OCI-M2 (cell line): ENCODE measurements at regions not wholly inside any gene's neighbourhood (a gene's known extent, or its start where the extent isn't known, plus 50 kb on each side); places are given as distances from the start of the nearest gene placed in this dataset.
"Not testable (repeated sequence)": the region's sequence is repeated elsewhere in the genome, so short reads cannot be mapped to it uniquely, and the experiment has no call there.

Experiments
- DNase-seq: peaks from one replicate; lab custom pipeline; 2025; ENCODE audit not compliant: unreplicated experiment; lab: John Stamatoyannopoulos, UW

DNA sequence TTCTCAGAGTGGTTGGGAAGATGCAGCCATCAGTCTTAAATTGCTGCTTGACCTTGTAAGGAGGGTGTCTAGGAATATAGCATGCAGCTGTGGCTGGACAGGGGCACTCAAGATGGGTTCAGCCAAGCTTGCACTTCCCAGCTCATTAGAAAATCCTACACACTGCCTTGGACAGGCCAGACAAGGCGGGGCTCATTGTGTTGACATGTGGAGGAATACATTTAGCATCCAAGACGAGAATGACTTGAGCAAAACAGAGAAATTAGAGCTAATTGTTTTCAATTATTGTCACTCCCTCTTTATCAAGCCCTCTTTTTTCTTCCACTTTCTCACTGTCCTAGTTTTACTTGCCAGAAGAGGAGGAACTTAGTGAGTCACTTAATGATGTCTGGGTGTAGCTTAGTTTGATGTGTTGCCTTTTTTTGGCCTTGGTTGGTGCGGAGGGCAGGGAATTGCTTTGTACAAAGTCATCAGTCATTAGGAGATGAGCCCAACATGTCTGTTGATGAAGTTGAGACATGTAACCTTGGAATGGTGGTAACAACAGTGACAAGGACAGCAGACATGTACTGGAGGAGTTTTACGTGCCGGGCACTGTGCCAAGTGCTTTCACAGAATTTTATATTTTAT, 1219.3 kb upstream of the WWC1 start:
- DNase-seq: no peak

DNA sequence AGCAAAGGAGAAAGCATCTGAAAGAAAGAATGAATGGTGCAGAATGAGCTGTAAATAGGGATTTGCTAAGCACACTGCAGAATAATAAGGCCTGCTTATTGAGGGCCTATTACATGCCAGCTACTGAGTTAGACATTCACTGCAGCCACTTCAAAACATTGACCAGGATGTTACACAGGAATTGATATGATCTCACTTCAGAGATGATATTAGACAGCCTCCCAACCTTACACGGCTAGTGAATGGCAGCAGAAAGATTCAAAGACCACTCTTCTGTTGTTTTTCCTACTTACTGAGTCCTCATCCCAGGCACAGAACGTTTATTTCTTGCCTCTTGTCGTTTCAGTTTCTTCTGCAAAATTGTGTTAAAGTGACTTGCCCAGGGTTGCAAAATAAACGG, 1209.9 kb upstream of the WWC1 start:
- no peak for DNase-seq

DNA sequence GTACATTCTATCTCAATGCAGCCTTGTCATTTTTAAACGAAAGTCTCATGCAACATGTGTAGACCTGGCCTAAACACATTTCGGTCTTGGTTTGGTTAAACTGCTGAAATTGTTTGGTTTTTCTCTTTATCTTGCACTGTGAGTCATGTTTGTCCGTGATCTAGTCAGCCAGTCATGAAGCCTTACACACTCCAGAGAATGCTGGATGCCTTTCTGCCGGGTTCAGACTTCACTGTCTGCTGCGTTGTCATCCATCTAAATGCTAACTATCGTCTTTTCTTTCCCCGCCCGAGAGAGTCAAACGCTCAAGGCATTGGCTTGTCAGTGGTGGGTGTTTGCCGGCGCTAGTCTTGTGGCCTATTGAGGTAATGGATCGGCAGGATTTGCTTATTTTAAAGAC, 1194.6 kb upstream of the WWC1 start:
- DNase-seq: no peak

DNA sequence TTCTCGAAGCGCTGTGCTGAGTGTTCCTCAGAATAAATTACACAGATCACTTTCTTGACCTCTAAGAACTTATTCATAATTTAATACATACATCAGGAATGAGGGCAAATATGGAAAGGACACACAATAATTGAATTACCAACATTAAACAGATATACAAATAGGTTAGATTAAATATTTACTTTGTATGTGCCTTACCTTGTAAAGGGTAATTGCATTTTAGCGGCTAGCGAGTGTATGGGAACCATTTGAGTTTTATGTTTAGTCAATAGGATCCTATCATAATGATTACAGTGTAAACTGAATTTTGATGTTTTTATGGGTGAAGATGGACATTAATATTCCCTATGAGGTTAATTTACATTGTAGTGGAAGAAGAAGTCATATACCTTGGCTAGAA, 1187.1 kb upstream of the WWC1 start:
- DNase-seq: no peak

DNA sequence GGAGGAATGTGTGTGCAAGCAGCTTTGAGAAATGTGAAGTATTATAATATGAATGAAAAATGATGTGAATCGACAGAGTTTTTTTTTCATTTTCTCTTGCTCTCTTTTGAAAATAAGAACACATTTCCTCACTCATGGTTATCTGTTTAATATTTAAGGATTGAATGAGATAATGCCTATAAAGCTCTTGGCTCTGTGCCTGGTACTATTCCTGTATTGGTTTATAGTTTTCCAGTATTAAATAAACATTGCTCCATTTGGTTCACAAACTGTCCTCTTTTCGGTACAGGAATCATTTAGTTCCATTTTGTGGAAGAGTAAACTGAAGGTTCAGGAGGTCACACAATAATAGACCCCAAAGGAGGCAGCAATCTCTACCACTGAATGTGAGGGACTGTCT, 1185.5 kb upstream of the WWC1 start:
- DNase-seq: no peak

DNA sequence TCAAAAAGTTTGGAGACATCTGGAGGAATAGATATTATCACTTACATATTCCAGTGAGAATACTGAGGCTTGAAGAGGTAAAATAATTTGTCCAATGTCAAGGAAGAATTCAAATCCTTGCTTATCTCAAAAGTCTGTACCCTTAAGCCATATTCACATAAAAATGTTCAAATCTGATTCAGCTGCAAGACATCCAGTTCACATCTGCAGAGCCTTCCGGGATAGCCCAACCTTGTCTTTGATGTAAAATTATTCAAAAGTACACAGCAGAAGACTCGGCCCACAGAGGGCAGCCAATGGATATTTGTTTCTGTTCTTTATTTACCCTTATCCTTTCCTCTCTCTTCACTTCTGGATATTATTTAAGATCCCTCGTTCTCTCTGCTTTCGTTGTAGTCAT, 1183.8 kb upstream of the WWC1 start:
- DNase-seq: no peak

DNA sequence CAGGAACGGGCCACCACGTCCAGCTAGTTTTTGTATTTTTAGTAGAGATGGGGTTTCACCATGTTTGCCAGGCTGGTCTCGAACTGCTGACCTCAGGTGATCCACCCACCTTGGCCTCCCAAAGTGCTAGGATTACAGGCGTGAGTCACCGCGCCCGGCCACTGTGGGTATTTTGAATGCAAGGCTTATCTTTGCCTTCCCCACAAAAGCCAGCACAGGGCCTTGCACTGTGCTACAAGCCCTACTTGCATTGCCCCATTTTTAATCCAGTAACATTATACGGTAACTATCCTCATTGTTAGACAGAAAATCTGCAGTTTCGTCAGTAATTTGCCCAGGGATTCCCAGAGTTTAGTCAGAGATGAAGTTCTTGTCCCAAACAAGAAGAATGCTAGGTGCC, 1183.2 kb upstream of the WWC1 start:
- not testable (repeated sequence) for DNase-seq

DNA sequence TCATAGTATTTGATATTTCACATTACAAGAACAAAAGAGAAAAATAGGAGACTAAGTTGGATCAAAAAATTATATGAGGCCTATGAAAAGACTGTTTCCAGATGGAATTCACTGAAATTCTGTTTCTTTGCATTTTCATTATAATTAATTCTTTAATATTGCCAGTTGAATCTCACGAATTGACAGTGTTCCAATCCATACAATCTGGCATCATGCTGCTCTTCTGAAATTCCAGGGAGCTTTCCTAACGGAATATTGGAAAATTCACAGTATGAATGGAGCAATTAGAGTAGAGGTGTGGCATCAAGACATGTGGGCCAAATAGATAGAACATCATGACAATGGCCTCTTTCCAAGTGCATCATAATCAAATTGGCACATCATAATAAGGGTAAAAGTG, 1178.9 kb upstream of the WWC1 start:
- DNase-seq: no peak

DNA sequence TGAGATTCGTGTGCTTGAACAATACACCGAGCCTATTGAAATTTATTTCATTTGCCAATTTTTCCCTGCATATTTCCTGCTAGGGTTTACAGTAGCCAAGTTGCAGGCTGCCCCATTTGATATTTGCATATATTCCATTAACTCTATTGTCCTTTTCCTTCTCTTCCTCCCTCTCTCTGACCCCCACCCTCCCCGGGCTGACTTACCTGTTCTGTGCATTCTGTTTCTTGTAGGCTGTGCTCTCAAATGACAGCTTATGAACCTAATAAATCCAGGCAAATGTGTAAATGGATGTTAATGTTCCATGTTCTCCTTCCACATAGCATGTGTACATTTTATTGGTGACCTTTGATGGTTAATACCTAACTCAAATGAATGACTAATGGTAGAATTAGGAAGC, 1169.2 kb upstream of the WWC1 start:
- DNase-seq: no peak

DNA sequence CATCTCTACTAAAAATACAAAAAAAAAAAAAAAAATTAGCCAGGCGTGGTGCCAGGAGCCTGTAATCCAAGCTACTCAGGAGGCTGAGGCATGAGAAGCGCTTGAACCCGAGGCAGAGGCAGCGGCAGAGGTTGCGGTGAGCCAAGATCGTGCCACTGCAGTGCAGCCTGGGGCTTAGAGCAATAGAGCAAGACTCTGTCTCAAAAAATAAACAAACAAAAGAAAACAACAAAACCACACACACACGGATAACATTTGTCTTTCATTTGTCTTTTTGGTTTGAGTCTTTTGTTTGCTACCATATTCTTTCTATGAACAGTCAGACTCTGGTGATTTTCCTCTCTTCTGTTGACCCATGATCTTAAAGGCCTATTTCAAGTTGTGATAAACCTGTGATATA, 1168.3 kb upstream of the WWC1 start:
- no peak for DNase-seq

DNA sequence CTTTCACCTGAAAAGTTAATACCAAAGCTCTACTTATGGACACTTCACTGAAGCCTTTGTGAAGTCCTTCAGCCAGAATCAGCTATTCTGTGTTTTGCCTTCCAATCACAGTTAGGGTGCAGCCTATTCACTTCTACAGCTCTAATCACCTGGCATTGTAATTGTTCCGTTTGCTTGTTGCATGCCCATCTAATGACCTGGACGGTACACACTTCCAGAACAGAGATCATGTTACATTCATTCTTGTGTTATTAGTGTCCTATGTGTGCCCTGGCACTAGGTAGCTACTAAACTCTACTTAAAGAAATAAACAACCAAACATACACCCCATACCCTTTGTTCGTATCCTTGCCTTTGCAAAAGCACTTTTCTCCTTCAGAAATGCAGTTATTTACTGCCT, 1162.9 kb upstream of the WWC1 start:
- no peak for DNase-seq

DNA sequence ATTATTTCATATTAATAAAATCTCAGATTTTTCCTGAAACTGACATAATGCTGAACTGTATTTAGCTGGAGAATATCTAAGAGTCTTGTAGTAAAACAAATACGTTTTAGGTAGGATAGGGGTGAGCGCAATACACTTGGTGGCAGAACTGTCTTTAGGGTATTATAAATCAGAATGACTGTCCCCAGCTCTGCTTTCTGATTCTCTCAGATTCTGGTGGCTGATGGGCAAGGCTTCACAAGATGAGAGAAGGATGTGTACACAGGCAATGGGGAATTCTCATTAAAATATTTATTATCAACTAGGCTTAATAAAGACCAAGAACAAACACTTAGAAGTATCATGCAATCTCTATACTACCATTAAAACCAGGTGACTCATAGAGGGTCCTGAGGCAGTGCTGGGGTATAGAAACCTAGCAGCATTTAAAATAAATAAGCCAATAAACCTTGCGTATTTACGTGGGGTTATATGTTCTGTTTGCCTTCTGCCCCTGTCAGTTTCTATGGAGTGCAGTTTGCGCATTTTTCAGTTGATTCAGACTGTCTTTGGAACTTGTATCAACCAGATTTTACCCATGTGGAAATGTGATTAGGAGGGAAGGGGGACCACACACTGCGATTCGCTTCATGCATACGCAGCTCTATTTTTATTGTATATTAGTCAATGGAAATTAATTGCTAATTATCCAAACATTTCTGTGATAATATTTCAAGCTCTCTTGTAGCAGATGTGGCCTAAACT, 1150.7 kb upstream of the WWC1 start:
- DNase-seq: no peak

DNA sequence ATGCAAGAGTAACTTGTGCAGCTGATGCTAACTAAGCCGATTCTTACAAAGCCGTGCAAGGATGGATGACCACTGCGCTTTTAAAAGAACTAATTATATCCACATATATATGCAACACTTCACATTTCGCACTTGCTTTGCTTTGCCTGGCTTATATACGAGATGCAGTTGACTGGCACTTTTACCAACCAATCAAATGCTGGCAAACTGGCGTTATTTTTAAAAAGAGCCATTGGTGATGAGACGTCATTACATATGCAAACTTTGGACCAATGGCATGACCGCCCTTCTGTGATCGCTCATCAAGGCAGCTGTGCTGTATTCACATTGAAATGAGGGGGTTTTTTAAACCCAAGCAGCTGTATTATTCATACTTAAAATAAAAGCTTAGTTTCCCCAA, 1147.7 kb upstream of the WWC1 start:
- DNase-seq: no peak

DNA sequence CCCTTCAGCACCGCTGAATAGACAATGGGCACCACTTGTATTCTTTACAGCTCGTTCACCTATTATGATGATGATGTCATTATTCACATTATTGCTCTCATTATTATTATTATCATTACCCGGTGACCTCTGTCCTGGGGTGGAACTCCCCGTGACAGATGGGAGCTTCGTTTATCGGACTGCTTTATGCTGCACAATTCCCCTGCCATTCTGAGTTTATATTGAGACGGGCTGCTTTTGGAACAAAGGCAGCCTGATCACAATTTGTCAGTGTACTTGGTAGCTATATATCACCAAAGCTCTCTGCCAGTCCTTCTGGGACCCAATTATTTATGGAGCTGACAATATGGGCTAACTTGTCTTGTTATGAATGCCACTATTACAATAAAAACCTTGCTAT, 1145.6 kb upstream of the WWC1 start:
- no peak for DNase-seq

DNA sequence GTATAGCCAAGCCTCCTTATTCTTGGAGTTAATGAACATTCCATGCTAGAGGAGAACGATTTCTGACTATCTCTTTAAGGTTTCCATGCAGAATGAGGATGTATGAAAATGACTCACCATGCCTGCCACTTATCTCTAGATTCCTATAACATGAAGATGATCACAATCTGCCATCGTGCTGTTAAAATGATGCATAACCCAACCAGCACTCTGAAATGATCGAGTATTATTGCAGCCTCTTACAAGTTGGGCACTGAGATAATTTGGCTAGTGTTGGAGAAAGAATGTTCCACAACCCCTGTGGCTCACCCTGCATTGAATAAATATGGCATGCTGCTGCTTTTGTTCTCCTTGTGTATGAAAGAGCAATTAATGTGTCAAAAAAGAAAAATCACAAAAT, 1143.6 kb upstream of the WWC1 start:
- no peak for DNase-seq

DNA sequence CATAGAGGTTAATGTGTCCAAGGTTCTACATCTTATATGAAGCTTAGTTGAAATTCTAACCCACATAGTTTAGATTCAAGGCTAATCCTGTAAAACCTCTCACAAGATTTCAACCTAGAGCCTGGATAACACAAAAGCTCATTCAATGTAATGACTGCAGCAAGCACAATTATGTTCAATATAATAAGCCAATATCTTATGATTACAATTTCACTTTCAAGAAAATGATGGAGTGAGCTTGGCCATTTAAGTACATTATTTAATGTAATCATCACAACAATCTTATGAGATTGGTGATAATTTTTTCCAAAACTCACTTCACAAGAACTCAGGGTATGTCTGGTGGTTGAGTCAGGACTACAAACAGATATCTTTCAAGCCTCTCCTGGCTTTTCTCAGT, 1140.8 kb upstream of the WWC1 start:
- no peak for DNase-seq

DNA sequence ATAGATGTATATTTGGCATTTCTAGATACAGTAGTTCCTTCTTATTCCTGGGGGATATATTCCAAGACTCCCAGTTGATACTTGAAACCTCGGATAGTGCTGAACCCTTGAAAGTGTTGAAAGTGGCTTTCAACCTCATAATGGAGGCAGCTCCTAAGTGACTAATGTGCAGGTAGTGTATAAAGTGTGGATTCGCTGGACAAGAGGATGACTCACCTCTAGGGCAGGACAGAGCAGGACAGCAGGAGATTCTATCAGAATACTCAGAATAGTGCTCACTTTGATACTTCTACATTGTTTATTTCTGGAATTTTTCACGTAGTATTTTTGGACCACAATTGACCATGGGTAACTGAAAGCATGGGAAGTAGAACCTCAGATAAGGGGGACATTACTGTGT, 1138.9 kb upstream of the WWC1 start:
- no peak for DNase-seq

DNA sequence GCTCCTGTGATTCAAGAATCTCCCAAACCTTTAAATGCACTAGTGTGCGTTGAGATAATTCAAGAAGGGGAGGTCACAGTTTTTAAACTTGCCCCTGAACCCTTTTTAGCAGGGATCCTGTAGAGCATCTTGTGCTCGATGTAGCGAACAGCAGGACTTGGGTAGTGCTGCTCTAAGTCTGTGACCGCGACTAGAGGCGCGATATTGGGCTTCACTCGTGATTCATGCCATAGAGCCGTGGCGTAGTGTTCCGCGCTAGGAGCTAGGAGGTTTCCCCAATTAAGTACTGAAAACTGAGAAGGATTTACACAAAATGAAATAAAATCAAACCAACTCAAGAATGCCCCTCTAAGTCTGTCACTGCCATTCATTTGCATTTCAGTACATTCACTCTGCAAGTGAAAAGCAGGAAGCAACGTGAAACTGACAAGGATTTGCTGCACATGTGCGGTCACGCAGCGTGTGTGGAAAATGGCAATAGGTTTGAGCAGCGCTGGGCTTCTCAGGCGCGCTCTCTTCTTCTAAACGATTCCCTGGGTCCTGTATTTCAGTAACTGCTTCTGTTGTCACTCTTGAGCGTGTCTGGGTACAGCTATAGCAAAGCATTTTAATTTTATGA, 1135.9 kb upstream of the WWC1 start:
- no peak for DNase-seq

DNA sequence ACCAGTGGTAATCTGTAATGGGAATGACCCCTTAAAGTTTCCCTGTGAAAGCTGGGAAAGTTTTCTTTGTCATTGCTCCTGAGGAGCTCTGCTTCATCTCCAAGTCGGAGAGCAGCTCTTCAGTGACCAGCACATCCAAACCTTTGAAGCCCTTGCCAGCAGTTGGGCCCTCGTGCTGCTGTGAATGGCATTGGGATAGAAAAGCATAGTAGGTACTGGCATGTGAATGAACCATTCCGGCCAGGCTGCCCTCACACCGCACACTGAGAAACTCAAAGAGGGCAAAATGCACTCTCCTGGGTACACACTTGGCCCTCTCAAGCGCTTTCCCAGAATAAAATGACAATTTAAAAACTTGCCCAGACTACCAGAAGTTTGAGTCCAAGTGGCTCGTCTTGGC, 1135.0 kb upstream of the WWC1 start:
- DNase-seq: no peak

DNA sequence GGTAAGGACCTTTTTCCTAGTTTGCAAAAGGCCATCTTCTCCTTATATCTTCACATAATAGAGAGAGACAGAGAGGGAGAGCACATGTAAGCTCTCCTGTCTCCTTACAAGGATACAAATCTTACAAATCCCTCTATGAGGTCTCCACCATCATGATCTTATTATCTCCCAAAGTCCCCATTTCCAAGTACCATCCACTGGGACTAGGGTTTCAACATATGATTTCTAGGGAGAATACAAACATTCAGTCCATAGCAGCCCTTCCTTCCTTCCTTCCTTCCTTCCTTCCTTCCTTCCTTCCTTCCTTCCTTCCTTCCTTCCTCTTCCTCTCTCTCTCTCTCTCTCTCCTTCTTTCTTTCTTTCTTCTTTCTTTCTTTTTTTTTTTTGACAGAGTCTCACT, 1132.9 kb upstream of the WWC1 start:
- DNase-seq: no peak

DNA sequence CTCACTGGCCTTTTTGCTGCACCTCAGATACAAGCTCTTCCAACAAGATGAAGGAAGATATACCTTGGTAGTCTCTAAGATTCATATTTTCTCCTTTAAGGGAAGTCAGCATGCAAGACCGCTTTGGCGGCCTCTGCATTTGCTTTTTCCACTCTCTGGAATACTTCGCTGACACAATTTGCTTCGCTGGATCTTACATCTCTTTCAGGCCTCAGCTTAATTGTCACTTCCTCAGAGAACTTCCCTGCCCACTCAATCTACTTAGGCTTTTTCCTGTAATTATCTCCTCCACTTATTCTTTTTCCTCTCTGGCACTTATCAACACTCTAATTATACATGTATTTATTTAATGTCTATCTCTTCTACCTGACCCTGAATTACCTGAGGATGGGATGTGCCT, 1131.1 kb upstream of the WWC1 start:
- no peak for DNase-seq

DNA sequence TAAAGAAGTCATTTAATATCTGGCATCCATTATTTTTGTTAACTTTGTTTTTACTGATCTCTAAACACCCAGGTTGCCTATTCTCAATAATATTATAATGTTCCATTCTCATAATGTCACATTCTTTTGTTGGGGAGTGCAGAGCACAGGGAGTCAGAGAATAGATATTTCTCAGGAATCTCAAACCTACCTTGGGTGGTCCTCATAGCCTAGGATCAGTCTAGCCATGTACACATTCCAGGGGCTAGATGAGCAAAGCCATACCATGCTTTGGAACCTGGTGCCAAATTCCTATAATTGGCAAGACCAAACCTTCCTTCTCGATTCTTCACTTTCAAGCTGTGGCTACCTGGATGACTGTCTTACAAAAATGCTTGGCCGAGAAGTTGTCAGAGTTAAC, 1124.7 kb upstream of the WWC1 start:
- no peak for DNase-seq
